ENCODE measurements at regions not wholly inside any gene's neighbourhood (a gene's known extent, or its start where the extent isn't known, plus 50 kb on each side); places are given as distances from the start of the nearest gene placed in this dataset.

DNA sequence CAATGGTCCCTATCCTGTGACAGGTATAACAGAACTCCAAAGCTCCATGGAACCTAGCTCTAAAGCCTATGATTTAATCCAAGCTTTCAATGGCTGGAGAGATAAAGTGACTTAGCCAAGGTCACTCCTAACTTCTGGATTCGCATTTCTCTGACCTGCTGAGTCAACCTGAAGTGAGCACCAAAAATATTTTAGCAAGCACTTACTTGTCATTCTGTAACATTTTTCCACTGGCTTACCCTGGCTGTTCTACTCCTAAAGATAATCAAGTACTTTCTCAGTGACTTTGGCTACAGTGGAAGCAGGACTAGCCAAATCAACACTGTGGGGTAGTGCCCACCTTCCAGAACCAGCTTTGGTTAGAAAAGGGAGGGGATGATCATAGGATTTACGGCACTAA is 188.3 kb downstream of the OGFRL1 start:
- DNase-seq, result no peak

DNA sequence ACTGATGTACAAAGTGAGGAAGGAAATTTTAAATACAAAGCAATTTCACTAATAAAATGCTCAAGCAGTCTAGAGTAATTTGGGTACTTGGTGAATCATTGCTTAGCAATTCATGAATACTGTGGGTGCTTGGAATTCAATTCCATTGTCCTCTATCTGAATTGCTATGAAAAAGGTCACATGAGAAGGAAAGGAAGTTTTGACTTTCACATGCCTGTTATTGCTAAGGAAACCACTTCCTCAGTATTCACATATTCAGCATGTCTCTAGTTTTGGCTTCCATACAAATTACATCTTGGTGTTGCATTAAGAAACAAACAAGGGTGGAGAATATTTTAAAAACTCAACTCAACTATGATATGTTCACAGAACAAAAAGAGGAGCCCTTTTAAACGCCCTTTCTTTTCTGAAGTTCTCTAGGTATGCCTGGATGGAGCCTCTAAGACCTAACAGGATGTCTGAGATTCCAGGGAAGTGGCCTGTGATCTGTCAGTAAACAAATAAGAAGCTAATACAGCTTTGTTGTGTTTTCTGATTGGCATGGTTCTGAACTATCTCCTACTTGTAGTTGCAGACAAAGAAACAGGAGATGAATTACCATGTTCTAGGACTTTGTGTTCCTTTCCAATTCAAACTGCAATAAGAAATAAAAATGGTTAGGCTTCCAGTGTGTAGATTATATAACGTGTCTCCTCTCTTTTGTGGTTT is 190.4 kb downstream of the OGFRL1 start:
- DNase-seq, result no peak

DNA sequence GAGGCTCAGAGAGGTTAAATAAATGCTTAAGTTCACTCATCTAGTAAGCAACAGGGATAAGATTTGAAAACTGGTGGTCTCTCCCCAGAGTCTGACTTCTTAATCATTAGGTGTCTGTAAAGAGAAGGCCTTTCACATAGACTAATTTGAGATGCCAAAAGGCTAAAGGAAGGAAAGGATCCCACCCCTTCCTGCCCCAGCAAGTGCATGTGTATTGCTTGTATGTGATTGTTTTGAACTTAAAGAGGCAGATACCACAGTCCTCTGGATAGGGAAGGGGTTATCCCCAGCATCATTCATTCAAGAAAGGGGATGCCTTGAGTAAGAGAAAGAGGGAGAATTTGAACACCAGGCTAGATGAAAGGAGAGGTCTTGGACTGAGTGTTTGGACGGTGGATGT is 192.0 kb downstream of the OGFRL1 start:
- DNase-seq, result no peak

DNA sequence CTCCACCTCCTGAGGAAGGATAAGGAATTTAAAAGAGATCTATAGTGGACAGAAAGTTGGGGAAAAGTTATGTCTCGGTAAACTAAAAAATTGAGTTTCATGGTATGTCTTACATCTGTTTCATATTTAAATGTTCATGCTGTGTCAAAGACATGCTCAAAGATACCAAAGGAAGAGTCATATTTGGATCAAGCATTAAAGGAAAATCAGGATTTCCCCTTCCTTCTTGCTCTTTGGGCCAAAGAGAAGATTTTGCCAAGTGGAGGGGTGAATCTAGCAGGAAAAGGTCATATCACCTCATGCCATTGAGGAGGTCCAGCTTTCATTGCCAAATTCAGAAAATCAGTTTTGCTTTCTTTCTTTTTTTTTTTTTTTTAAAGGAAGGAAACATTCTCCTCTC is 192.4 kb downstream of the OGFRL1 start:
- DNase-seq, result no peak

DNA sequence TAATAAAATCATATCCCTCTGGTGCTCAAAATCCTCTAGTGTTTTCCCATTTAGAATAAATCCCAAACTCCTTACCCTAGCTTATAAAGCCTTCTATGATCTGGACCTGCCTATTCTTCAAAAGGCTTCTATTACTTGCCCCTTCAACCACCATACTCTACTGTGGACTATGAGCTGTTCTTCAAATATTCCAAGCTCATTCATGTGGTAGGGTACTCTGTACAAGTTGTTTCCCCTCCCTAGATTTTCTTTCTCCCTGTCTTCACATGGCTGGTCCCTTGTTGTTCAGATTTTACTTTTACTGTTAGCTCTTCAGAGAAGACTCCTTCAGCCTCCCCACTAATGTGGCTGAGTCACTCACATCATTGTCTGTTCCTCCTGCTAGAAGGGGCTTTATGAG is 193.2 kb downstream of the OGFRL1 start:
- no peak for DNase-seq

DNA sequence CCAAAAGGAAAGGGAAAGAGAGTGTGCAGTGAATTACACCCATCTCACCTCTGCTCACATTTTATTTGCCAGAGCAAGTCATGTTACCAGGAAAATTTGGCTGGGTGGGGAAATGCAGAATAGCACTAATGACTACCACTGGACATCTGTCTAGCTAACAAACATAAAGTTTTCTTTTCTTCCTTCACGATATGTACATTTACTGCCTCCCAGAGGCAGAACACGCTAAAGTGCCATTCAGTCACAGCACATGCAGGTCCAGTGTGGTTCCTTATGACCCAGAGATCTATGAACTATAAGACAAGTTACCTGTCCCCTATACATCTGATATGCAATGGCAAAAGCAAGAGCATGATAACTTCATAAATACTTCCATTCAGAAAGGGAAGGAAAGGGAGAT is 194.1 kb downstream of the OGFRL1 start:
- no peak for DNase-seq

DNA sequence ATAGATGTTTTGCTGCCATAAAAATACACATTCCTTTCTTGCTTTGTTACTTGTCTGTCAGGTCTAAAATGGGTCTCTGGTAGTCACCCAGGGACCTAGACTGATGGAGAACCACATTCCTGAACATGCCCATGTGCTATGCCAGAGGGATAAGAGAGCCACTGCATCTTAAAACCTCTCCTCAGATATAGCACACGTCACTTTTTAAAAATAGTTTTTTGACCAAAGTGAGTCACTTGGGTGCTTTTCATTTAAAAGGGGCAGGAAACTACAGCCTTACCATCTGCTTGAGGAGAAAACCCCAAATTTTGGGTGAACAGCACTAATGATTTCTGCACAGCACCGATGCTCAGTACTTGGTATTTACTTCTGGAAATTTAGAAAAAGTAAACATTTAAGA is 197.8 kb downstream of the OGFRL1 start:
- DNase-seq, result no peak

DNA sequence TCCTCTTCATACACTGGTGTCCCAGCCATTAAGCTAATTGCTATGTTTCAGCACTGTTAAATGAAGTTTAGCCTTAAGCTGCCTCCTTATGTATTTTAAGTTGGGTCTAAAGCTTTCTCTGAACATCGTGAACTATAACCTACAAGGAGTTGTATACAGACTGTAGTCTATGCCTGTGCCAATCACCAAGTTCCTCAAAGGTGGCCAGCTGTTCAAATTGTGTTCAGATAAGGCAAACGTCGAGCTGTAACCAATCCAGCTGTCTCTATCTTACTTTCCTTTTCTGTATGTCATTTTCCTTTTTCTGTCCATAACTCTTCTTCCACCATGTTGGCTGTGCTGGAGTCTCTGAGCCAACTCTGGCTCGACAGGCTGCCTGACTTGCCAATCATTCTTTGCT is 199.6 kb downstream of the OGFRL1 start:
- no peak for DNase-seq

DNA sequence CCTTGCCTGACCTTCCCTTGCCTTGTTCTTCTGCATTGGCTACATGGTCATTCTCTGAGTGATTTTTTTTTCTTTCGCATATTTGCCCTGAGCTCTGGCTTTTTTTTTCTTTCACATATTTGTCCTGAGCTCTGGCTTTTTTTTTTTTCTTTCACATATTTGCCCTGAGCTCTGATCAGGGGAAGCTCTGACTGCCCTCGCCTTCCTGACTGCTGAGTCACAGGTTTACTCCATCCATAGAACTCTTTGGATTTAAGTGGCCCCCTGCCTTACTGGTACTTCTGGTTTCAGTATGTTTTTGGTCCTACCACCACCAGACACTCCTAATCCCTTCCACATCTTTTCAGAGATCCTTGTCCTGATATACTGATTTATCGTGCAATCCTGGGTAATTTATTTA is 201.1 kb downstream of the OGFRL1 start:
- DNase-seq, result no peak

DNA sequence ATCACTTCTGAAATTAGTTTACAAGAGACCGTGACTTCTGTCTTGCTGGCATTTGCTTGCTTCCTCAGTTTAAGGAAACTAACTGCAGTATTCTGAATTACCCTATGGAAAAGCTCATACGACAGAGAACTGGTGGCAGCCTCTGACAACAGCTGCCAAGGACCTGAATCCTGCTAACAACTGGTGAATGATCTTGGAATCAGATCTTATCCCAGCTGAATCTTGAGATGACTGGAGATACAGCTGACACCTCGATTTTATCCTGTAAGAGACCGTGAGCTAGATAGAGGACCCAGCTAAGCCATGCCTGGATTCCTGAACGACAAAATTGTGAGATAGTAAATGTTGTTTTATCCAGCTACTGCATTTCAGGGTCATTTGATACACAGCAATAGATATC is 202.3 kb downstream of the OGFRL1 start:
- DNase-seq, result no peak

DNA sequence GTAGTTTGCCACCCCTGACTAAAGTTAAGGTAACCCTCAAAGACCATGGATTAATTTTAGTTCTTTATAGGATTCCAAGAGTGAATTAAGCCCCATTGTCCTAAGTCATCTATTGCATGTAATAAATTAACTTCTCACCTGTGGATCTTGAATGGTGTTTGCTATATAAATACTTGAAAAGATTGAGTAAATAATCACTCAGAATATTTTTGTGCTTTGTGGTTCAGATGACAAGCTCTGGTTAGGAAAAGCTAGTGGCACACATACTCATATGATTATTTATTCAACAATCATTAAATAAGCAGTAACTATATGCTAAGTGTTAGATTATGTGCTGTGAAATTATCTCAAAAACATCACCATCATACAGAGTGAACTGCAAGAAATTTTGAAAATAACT is 203.2 kb downstream of the OGFRL1 start:
- no peak for DNase-seq

DNA sequence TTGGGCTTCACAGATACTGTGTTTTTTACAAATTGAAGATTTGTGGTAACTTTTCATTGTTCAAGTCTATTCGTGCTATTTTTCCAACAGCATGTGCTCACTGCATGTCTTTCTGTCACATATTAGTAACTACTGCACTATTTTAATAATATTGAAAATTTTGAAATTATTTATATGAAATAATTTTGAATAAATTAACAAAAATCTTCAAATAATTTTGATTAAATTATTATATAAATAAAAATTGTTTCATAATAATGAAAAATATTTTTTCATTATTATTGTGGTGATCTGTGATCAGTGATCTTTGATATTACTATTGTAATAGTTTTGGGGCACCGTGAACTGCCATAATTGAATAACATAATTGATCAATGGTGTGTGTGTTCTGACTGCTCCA is 204.1 kb downstream of the OGFRL1 start:
- no peak for DNase-seq

DNA sequence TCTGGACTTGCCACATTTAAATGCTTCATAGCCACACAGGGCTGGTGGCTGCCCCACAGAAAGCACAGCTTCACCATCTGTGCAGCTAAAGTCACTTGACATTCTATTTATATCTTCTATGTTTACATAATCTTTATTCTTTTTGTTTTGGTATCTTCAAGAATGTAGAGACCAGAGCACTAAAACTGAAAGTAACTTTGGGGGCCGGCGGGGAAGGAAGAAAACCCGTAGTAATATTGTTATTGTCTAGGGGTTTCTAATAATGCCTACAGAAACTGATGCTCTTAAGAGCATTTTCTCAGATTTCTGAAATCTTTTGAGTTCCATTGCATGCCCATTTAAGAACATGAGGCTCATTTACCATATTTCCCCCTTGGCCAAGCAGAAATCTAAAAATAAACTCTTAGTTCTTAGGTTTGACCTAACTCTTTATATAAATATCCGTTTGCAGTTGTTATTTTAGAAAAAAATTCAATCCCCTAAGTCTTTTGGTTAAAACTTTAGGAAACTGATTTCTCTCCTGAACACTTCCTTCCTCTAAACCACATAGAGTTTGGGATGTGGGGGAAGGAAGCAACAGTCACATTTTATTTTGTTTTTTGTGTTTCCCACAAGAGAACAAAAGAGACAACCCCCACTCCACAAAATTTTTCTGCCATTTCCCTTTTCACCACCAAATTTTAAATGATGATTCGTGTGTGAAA is 207.6 kb downstream of the OGFRL1 start:
- no peak for DNase-seq

DNA sequence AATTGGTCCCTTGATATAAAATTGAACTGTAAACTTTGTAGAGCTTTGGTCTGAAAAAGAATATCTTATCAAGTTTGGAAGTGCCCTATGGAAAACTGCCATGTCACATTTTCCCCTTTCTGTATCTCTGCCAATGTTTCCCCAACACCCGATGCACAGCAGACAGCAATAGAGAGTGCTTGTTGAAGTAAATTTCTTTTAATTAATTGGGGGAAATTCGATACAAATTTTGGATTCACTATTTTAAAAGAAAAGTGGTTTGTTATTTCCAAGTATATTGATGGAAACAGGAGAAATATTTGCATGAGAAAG is 208.1 kb downstream of the OGFRL1 start:
- DNase-seq, result no peak

DNA sequence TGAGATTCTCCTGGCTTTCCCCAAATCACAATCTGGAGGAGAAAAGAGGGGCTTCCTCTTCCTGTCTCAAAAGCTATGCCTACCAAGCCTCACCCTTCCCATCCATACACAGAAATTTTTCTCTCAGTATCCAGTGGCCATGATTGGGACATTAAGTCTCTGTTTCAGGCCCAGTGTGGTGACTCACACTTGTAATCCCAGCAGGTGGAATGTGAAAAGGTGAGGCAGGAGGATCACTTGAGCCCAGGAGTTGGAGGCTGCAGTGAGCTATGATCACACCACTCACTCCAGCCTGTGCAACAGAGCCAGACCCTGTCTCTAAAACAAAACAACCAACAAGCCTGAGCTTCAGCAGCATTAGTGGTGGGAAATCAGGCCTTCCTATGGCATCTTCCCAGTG is 210.0 kb downstream of the OGFRL1 start:
- DNase-seq, result no peak

DNA sequence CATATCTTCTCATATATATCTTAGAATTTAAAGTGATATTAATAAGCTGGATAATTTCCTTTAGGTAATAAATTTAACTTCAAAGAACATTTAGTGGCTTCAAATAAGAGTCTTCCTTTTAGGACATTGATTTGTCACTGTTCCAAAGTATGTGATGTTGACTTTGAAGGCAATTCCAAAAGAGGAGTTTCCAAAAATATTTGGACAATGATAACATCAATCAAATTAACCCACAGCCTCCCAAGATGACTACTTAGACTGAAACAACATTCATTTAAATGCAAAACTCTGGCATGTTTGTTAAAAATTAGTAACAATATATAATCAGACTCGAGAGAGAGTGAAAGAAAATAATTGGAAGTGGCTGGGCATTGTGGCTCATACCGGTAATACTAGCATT is 211.1 kb downstream of the OGFRL1 start:
- no peak for DNase-seq

DNA sequence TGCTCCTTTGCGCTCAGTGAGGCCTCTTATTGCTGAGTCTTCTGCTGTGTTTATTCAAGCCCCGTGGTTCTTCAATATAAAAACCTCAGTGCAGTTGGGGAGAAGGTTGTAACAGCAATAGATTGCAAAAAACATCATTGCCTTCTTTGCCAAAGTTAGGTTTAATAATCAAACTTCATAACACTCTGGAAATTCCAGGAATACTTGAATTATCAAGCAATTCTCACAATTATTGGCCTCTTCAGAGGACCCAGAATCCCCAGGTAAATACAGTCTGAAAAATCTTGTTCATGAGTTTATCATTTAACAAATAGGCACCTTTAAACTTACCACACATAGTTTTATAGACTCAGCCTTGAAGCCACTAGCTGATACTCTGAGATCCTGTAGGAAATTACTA is 213.6 kb downstream of the OGFRL1 start:
- no peak for DNase-seq

DNA sequence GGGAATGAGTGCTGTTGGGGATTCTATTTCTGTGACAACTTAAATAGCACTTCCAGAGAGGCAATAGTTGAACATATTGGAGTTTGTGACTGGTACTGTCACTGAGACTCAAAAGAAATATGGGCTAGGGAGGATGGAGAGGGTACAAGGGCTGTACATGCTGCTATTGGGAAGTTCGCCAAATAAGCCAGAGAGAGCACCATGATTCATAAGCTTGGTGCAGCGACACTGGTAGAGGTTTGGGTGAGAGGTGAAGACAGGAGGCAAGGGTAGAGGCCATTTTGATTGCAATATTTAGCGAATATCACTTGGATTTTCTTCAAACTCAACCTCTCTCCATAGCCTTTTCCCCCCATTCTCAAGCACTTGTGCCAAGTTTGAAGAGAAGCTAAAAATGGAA is 214.3 kb downstream of the OGFRL1 start:
- no peak for DNase-seq

DNA sequence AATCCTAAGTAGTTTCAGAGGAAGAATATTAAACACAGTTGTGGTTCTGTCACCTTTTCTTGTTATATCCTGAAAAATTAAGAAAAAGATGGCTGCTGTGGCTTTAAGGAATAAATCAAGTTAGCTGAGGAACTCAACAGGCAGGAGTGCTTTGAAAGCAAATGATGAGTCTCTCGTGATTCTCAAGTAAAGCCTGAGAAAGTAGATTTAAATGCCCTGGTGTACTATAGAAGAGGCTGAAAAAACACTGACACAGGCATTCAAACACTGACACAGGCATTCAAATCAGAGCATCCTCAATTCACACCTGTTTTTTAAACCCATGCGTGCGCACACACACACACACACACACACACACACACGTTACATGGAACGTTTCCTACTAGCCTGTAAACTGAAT is 218.6 kb downstream of the OGFRL1 start:
- no peak for DNase-seq

DNA sequence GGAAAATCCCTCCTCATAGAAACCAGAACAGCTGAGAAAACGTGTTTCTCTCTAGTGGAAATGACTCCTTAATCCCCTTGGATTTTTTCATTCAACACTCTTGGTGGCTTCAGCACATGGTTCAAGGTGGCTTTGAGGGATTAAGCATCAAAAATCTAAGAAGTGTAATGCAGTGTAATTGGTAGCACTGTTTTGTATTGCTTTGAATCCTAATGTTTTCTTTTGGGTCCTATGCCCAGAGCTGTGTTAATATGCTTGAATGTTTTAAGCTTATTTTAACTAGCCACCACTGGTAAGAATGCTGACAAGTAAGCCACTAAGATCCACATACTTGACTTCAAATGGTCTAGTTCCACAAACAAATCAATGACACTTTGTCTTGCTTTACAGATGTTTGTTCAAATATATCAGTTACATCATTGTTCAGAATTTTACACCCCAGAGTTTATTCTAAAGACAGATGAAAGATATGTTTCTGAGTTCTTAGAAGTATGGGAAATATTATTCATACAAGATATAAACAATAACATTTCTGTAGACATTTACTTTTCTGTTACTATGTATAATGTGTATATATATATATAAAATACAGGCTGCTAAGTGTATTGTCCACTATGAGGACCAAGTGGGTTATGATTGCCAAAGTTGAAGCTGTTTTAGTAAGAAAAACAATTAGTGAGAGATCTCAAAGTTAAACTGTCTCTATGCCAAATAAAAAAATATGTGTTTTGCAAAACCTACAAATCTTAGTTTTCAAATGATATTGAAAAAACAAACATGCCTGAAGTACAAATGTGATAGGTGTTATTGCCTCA is 220.8 kb downstream of the OGFRL1 start:
- DNase-seq, result no peak

DNA sequence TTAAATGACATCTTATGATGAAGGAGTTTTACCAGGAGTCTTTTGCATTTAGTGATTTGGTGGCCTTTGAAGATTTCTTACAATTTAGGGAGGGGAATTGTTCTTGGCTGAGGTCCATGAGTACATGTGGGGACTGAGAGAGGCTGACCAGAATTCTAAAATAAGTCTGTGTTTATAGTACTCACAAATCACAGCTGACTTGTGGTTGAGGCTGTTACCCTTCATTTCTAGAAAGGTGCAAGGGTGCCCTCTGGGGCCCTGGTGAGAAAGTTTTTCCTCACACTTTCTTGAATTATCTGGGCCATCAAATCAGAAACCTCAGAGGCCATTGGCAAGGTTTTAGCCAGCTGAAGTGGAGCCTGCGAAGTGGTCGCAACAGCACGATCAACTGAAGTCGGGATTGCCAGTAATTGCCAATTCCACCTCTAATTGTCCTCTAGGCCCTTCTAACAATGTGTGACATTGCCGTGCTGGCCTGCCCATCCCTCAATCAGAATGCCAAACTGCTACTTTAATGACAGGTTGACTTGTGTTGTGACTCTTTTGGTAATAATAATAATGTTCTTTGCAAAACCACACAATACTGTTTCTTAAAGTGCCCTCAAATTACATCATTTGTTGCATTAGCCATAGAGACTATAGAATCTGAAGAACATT is 221.6 kb downstream of the OGFRL1 start:
- peak in 43 of 56 donors; percentile 1 to 68 (median 13) for DNase-seq

DNA sequence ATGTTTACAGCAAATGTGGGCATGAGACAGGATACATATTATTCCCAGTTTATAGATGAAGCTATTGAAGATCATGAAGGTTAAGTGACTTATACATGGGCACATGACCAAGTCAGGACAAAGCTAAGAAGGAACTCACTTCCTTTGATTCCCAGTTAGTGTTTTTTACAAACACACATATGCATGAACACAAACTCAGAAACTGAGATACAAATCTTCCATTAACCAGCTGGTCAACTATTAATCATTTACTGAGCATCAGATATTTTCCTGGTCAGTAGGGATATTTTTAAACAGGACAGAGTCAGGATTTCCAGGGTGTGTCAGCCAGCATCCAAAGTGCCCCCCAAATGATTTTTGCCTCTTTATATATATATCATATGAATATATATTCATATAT is 222.2 kb downstream of the OGFRL1 start:
- DNase-seq, result no peak

All from nucleus accumbens (tissue), 56 donors.